ENCODE measurements at regions not wholly inside any gene's neighbourhood (a gene's known extent, or its start where the extent isn't known, plus 50 kb on each side); places are given as distances from the start of the nearest gene placed in this dataset.
A peak's percentile ranks its signal among the peaks of the same experiment; 100 is the strongest.
"Not testable (repeated sequence)": the region's sequence is repeated elsewhere in the genome, so short reads cannot be mapped to it uniquely, and the experiment has no call there.

- peak; percentile 31 for DNase-seq
These were observed 65.7 kb upstream of the MAP9 start for GRCh38 chr4:155442267-155443105.

GRCh38 chr4:155441475-155441874 is 64.7 kb upstream of the MAP9 start:
- DNase-seq: no peak

GRCh38 chr4:155439760-155440159 is 63.0 kb upstream of the MAP9 start:
- not testable (repeated sequence) for DNase-seq

GRCh38 chr4:155434904-155435303 is 58.1 kb upstream of the MAP9 start:
- no peak for DNase-seq

- no peak for DNase-seq
These were observed 57.6 kb upstream of the MAP9 start for GRCh38 chr4:155434366-155434765.

- DNase-seq: no peak
These were observed 57.0 kb upstream of the MAP9 start for GRCh38 chr4:155433636-155434360.

GRCh38 chr4:155430895-155431795 is 54.4 kb upstream of the MAP9 start:
- no peak for DNase-seq

GRCh38 chr4:155428128-155428527 is 51.4 kb upstream of the MAP9 start:
- DNase-seq: no peak

GRCh38 chr4:155426953-155427352 is 50.2 kb upstream of the MAP9 start:
- DNase-seq: no peak
